M059J (cell line): ENCODE measurements at regions not wholly inside any gene's neighbourhood (a gene's known extent, or its start where the extent isn't known, plus 50 kb on each side); places are given as distances from the start of the nearest gene placed in this dataset.

Source experiments
- DNase-seq: peaks from one replicate; pipeline ENCODE4 v3.0.0-alpha.2; 2012; ENCODE audit warnings: low read depth

GRCh38 chr1:209497729-209498128 is 85.8 kb upstream of the CAMK1G start:
- peak; percentile 17 for DNase-seq

DNA sequence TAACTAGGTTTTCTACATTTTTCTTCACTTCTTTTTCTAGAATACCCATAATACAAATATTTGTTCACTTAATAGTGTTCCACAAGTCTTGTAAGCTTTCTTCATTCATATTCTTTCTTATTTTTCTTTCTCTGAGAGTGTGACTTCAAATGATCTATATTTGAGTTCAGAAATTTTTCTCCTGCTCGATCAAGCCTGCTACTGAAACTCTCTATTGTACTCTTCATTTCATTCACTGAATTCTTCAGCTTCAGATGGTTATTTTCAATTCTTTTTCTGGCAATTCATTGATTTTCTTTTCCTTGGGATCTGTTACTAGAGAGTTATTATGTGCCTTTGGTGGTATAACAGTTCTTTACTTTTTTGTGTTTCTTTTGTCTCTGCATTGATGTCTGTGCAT is 82.5 kb upstream of the CAMK1G start:
- no peak for DNase-seq

GRCh38 chr1:209503196-209503595 is 80.3 kb upstream of the CAMK1G start:
- no peak for DNase-seq

GRCh38 chr1:209504571-209504970 is 78.9 kb upstream of the CAMK1G start:
- peak; percentile 13 for DNase-seq

DNA sequence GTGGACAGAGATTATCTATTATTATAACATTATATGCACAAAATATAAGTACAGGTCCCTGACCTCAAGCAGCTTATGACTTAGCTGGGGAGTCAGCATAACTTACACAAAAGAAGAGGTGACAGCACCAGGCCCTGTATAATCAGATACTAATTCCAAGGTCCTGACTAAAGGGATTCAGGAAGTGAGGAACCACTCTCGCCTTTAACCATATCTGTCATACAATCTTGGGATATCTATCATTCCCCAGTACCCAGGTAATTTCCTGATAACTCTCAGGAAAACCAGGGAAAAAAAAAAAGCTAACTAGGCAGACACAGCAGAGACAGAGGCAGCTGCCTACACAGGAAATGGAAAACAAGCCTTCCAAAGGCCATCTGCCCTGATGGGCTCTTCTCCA is 78.5 kb upstream of the CAMK1G start:
- DNase-seq, result peak; percentile 88

- no peak for DNase-seq
Measured at GRCh38 chr1:209506101-209506500, 77.4 kb upstream of the CAMK1G start.

- no peak for DNase-seq
Measured at GRCh38 chr1:209509039-209509438, 74.5 kb upstream of the CAMK1G start.

GRCh38 chr1:209510063-209510462 is 73.5 kb upstream of the CAMK1G start:
- DNase-seq, result no peak

DNA sequence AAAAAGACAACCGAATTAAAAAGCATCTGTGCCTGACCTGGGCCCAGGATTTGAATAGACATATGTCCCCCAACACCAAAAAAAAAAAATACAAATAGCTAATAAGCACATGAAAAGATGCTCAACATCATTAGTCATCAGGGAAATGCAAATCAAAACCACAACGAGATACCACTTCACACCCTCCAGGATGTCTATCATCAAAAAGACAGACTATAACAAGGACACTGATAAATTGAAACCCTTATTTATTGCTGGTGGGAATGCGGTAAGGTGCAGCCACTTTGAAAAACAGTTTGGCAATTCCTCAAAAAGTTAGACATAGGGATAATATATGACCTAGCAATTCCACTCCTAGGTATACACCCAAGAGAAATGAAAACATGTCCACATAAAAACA is 72.3 kb upstream of the CAMK1G start:
- DNase-seq, result peak; percentile 34

DNA sequence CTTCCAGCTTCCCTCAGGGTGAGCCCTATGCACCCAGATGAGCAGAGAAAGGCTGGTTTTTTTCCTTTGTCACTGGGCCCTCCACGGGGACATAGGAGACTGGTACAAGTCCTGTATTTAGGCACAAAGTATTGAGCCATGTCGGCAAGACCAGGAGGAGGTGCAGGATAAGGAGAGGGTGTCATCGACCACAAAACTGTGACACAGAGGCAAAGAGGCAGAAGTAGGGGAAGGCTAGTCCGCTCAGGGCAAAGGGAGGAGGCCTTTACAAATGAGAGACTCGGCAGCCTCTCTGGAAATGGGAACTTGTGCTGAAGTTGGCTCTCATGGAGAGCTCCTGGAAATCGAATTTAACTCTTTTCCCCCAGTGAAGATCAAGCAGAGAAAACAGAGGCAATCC is 70.7 kb upstream of the CAMK1G start:
- peak; percentile 58 for DNase-seq

GRCh38 chr1:209513226-209513625 is 70.3 kb upstream of the CAMK1G start:
- DNase-seq, result peak; percentile 70

DNA sequence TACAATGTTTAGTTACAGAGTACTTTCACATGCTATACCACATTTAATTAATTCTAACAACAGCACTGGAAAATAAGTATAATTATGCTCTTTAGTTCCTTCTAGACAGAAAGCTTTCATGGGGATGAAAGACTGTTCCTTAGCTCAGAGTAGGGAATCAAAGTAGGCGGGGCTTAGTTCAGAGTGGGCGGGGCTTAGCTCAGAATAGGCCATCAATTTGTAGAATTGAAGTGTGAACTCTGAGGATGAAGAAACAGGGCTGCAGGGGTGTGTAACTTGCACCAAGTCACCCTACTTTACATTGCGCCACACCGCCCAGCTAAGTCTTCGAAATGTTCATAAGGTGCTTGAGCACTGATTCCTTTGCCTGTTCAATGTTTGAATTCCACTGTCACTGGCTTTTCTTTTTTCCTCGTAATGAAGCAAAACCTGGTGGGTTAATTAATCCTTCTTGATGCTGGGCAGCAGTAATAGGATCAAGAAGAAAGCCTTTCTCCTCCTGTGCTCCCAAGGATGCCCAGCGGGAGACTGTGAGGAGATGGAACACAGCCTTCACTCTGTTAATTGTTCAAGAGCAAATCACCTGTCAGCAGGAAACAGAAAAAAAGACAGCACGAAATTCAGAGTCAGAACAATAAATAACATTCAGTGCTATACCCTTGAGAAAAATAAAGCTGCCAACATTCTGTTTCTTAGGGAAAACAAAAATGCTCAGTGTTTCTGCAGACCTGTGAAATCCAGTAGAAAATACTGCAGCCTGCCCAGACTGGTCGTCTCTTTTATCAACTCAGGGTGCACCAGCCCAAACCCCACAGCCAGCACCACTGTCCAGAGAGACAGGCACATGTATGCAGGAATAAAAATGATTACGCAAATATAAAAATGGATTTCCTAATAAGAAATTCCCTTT is 66.5 kb upstream of the CAMK1G start:
- no peak for DNase-seq

- DNase-seq, result no peak
Measured at GRCh38 chr1:209517681-209518050, 65.8 kb upstream of the CAMK1G start.

DNA sequence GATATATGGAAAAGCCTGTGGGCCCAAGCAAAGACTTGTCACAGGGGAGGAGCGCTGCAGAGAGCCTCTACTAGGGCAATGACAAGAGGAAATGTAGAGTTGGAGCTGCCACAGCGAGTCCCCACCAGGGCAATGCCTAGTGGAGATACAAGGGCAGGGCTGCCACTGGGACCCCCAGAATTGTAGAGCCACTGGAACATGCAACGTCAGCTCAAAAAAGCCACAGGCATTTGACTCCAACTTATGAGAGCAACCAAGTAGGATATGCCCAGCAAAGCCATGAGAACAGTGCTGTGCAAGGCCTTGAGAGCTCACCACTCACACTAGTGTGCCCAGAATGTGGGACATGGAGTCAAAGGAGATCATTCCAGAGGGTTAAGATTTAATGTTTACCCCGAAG is 63.7 kb upstream of the CAMK1G start:
- no peak for DNase-seq

DNA sequence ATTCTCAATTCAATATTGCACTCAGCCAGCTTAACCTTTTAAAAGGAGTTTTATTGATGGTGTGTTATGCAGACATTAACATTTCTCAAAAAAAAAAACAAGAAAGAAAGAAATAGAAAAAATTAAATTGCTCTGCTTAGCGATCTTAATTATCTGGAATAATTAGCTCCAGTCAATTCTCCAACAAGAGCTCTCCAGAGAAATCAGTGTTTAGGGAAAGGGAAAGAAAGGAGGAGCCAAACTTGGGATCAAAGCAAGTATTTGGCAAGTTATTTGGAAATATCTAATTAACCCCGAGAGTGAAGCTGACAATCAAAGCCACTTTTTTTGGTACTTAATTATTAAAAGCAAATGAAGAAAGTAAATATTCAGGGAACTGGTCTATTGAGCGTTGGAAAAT is 60.7 kb upstream of the CAMK1G start:
- DNase-seq, result no peak

DNA sequence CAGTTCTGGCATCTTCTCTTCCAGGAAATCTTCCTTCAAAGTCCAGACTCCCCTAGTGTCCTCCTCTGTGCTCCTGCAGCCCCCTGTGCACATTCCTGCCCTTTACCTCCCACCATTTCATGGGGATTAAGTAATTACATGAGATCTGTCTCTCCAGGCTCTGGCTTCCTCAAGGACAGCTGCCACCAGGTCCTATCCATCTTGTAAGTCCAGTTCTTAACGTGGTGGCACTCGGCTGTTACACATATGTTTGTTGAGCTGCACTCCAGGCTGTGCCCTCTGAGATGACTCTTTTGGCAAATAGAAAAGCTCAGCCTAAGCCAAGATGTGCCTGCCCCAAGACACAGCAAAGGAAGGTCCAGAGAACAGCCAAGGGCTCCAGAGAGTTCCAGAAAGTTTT is 57.4 kb upstream of the CAMK1G start:
- DNase-seq, result no peak

- DNase-seq, result peak; percentile 75
Measured at GRCh38 chr1:209527372-209527771, 56.1 kb upstream of the CAMK1G start.

GRCh38 chr1:209527993-209528717 is 55.4 kb upstream of the CAMK1G start:
- DNase-seq, result peak; percentile 53

GRCh38 chr1:209529233-209529632 is 54.3 kb upstream of the CAMK1G start:
- DNase-seq, result no peak

GRCh38 chr1:209531006-209531405 is 52.5 kb upstream of the CAMK1G start:
- DNase-seq, result peak; percentile 11

- DNase-seq, result no peak
Measured at GRCh38 chr1:209531549-209531948, 52.0 kb upstream of the CAMK1G start.
